ENCODE measurements at regions not wholly inside any gene's neighbourhood (a gene's known extent, or its start where the extent isn't known, plus 50 kb on each side); places are given as distances from the start of the nearest gene placed in this dataset.

- TF ChIP-seq, protein P1, sequence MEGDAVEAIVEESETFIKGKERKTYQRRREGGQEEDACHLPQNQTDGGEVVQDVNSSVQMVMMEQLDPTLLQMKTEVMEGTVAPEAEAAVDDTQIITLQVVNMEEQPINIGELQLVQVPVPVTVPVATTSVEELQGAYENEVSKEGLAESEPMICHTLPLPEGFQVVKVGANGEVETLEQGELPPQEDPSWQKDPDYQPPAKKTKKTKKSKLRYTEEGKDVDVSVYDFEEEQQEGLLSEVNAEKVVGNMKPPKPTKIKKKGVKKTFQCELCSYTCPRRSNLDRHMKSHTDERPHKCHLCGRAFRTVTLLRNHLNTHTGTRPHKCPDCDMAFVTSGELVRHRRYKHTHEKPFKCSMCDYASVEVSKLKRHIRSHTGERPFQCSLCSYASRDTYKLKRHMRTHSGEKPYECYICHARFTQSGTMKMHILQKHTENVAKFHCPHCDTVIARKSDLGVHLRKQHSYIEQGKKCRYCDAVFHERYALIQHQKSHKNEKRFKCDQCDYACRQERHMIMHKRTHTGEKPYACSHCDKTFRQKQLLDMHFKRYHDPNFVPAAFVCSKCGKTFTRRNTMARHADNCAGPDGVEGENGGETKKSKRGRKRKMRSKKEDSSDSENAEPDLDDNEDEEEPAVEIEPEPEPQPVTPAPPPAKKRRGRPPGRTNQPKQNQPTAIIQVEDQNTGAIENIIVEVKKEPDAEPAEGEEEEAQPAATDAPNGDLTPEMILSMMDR (IDR thresholded peaks at IDR 0.05) = no peak
- DNase-seq (ENCODE audit: low spot score) (no peak), ATAC-seq (ENCODE audit: low FRiP score) (peak; percentile 52)
These were observed 447.6 kb upstream of the CCDC196 start for GRCh38 chr14:66038618-66039017.

GRCh38 chr14:66039495-66039894 lies 446.7 kb upstream of the CCDC196 start:
- no peak for DNase-seq (ENCODE audit: low spot score)
- TF ChIP-seq, protein P1 (IDR thresholded peaks at IDR 0.05) = no peak
- no peak for ATAC-seq (ENCODE audit: low FRiP score)

DNA sequence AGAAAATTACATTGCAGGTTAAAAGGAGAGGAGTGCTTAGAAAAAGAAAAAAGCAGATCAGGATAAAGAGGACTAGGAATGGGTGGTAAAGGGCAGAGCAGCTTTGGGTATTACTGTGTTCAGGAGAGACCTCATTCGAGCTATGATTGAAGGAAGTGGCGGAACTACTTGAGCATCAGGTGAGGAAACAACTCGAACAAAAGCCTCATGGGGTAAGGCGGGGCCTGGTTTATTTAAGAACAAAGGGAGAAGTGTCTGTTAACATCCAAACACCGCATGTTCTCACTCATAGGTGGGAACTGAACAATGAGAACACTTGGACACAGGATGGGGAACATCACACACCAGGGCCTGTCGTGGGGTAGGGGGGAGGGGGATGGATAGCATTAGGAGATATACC lies 444.6 kb upstream of the CCDC196 start:
- TF ChIP-seq, protein P1 (IDR thresholded peaks at IDR 0.05) = no peak
- ATAC-seq (ENCODE audit: low FRiP score) (no peak), DNase-seq (ENCODE audit: low spot score) (no peak)

DNA sequence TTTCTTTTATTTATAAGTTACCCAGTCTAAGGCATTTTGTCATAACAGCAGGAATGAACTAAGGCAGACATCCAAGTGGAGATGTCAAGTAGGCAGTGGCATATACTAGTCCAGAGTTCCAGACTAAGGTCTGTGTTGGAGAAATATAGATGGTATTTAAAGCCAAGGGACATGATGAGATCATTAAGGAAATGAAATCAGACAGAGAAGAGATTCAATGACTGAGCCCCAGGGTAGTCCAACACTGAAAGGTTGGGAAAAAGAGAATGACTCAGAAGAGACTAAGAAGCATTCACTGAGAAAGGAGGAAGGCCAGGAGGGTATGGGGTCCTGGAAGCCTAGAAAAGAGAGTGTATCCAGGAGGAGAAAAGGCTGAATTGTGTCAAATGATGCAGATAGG lies 442.2 kb upstream of the CCDC196 start:
- TF ChIP-seq, protein P1 (IDR thresholded peaks at IDR 0.05) = no peak
- DNase-seq (ENCODE audit: low spot score) (no peak), ATAC-seq (ENCODE audit: low FRiP score) (no peak)

GRCh38 chr14:66045572-66046021 lies 440.6 kb upstream of the CCDC196 start:
- no peak for ATAC-seq (ENCODE audit: low FRiP score)
- TF ChIP-seq, protein P1 (IDR thresholded peaks at IDR 0.05) = no peak
- no peak for DNase-seq (ENCODE audit: low spot score)

- no peak for DNase-seq (ENCODE audit: low spot score)
- TF ChIP-seq, protein P1 (IDR thresholded peaks at IDR 0.05) = no peak
- no peak for ATAC-seq (ENCODE audit: low FRiP score)
These were observed 440.1 kb upstream of the CCDC196 start for GRCh38 chr14:66046035-66046434.

- TF ChIP-seq, protein P1 (IDR thresholded peaks at IDR 0.05) = no peak
- ATAC-seq (ENCODE audit: low FRiP score) = no peak
- DNase-seq (ENCODE audit: low spot score) = no peak
These were observed 439.6 kb upstream of the CCDC196 start for GRCh38 chr14:66046591-66046990.

Measured in omental fat pad (tissue), 3 donors.